Limb (tissue), 2 donors: ENCODE measurements at regions not wholly inside any gene's neighbourhood (a gene's known extent, or its start where the extent isn't known, plus 50 kb on each side); places are given as distances from the start of the nearest gene placed in this dataset.

Source experiments
- DNase-seq, 2 donors: peaks; one replicate each; pipeline ENCODE4 v3.0.0-alpha.2; 2016; ENCODE audit errors: extremely low spot score in 2 of 2

- DNase-seq: no peak
Observed at GRCh38 chr7:53699215-53699837, 663.9 kb downstream of the POM121L12 start.

- no peak for DNase-seq
Observed at GRCh38 chr7:53719122-53719521, 683.7 kb downstream of the POM121L12 start.

- DNase-seq: no peak
Observed at GRCh38 chr7:53740971-53741370, 705.5 kb downstream of the POM121L12 start.

- DNase-seq: no peak
Observed at GRCh38 chr7:53743697-53744402, 708.4 kb downstream of the POM121L12 start.

- no peak for DNase-seq
Observed at GRCh38 chr7:53744403-53744760, 708.9 kb downstream of the POM121L12 start.

- no peak for DNase-seq
Observed at GRCh38 chr7:53756946-53757345, 721.5 kb downstream of the POM121L12 start.

- DNase-seq: no peak
Observed at GRCh38 chr7:53768186-53768585, 732.8 kb downstream of the POM121L12 start.

GRCh38 chr7:53771701-53772100 is 736.3 kb downstream of the POM121L12 start:
- DNase-seq: no peak

GRCh38 chr7:53776323-53776722 is 740.9 kb downstream of the POM121L12 start:
- DNase-seq: no peak

- DNase-seq: no peak
Observed at GRCh38 chr7:53789741-53790140, 752.4 kb upstream of the VSTM2A start.

- no peak for DNase-seq
Observed at GRCh38 chr7:53794816-53795215, 747.4 kb upstream of the VSTM2A start.

- DNase-seq: no peak
Observed at GRCh38 chr7:53800746-53801145, 741.4 kb upstream of the VSTM2A start.

- DNase-seq: no peak
Observed at GRCh38 chr7:53806119-53806518, 736.1 kb upstream of the VSTM2A start.

- DNase-seq: no peak
Observed at GRCh38 chr7:53811555-53812079, 730.6 kb upstream of the VSTM2A start.

- DNase-seq: no peak
Observed at GRCh38 chr7:53812135-53812534, 730.0 kb upstream of the VSTM2A start.

GRCh38 chr7:53835301-53835700 is 706.9 kb upstream of the VSTM2A start:
- DNase-seq: no peak

GRCh38 chr7:53877688-53878087 is 664.5 kb upstream of the VSTM2A start:
- DNase-seq: no peak

- no peak for DNase-seq
Observed at GRCh38 chr7:53900856-53901528, 641.2 kb upstream of the VSTM2A start.

GRCh38 chr7:53904355-53904754 is 637.8 kb upstream of the VSTM2A start:
- DNase-seq: no peak

GRCh38 chr7:53917637-53918036 is 624.5 kb upstream of the VSTM2A start:
- no peak for DNase-seq

GRCh38 chr7:53920011-53920410 is 622.2 kb upstream of the VSTM2A start:
- DNase-seq: no peak

GRCh38 chr7:53940483-53940882 is 601.7 kb upstream of the VSTM2A start:
- no peak for DNase-seq

- DNase-seq: peak in 1 of 2 donors; percentile 3
Observed at GRCh38 chr7:53947732-53948131, 594.4 kb upstream of the VSTM2A start.
